ENCODE measurements at regions not wholly inside any gene's neighbourhood (a gene's known extent, or its start where the extent isn't known, plus 50 kb on each side); places are given as distances from the start of the nearest gene placed in this dataset.

DNA sequence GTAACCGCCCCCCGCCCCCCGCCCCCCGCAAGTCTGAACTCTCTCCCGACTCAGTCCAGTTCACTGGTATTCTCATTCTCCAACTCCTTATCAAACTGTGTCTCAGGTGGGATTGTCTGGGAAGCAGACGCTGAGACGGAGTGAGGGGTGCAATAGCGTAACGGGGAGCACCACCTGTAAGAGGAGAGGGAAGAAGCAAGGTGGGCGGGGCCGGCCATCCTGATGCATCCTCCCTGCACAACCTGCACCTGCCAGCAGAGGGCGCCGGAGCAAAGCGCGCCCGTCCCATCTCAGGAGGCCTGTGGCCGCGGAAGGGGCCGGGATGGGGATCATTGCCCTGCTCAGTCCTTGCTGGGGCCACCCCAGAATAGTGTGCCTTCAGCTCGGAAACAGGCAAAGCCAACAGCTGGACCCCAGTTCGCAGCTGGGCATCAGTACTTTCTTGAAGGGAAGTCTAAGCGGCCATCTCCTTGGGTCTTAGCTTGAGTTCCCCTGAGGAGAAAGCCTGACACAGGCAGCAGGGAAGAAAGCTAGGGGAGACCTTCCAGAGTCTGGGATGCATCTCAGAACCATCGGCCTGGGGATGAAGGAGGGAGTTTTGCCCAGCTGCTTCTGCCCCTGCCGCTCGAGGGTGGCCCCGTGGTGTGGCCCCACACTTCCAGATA lies 208.0 kb downstream of the TFCP2L1 start:
- TF ChIP-seq POLR2A (IDR thresholded peaks at IDR 0.05; ENCODE audit: low read length) (no peak), GATA1 (IDR thresholded peaks at IDR 0.05; ENCODE audit: low read depth, low read length) (no peak)

All from erythroblast (primary cell).